SU-DHL-6 (cell line): ENCODE measurements at regions not wholly inside any gene's neighbourhood (a gene's known extent, or its start where the extent isn't known, plus 50 kb on each side); places are given as distances from the start of the nearest gene placed in this dataset.
"Not testable (repeated sequence)": the region's sequence is repeated elsewhere in the genome, so short reads cannot be mapped to it uniquely, and the experiment has no call there.

Experiments used
- H2AFZ ChIP-seq: fragments of 200-600 bp; sonication (generic); 2 replicates; pipeline ENCODE4 v1.6.1; 2014; ENCODE audit warnings: low read depth, mild to moderate bottlenecking, moderate library complexity, mixed read lengths, antibody characterized with exemption, low read length; ENCODE audit not compliant: severe bottlenecking
- H3F3A ChIP-seq: fragments of 200-600 bp; shearing (Covaris generic); 2 replicates; pipeline ENCODE4 v1.6.0; 2016; ENCODE audit warnings: antibody characterized with exemption, mild to moderate bottlenecking; ENCODE audit not compliant: insufficient read depth
- H3K27ac ChIP-seq: fragments of 200-600 bp; sonication (generic); 2 replicates; pipeline ENCODE4 v1.5.1; 2016; ENCODE audit warnings: low read depth, mild to moderate bottlenecking, low read length, moderate library complexity, mixed read lengths
- H3K27me3 ChIP-seq: fragments of 200-600 bp; sonication (generic), shearing (Covaris generic); 2 replicates; pipeline ENCODE4 v1.6.0; 2014; ENCODE audit warnings: mild to moderate bottlenecking, low read length
- H3K36me3 ChIP-seq: fragments of 200-600 bp; sonication (generic); 2 replicates; pipeline ENCODE4 v1.6.1; 2014; ENCODE audit warnings: mild to moderate bottlenecking, low read length, mixed read lengths
- H3K4me2 ChIP-seq: fragments of 300-600, 200-600 bp; shearing (Covaris generic), sonication (generic); 2 replicates; pipeline ENCODE4 v1.6.0; 2014; ENCODE audit warnings: low read length, low read depth, mild to moderate bottlenecking; ENCODE audit not compliant: poor library complexity, severe bottlenecking
- H3K4me3 ChIP-seq: fragments of 200-600 bp; sonication (generic); 2 replicates; pipeline ENCODE4 v1.5.1; 2014; ENCODE audit warnings: antibody characterized with exemption, low read length, mild to moderate bottlenecking, mixed read lengths; ENCODE audit not compliant: insufficient read depth, poor library complexity, severe bottlenecking
- H3K79me2 ChIP-seq: fragments of 200-600 bp; sonication (generic); 2 replicates; pipeline ENCODE4 v1.6.1; 2014; ENCODE audit warnings: mild to moderate bottlenecking, low read length, moderate library complexity; ENCODE audit not compliant: insufficient read depth
- H3K9ac ChIP-seq: fragments of 200-600 bp; sonication (generic); 2 replicates; pipeline ENCODE4 v1.7.0; 2014; ENCODE audit warnings: mild to moderate bottlenecking, low read length
- H3K9me2 ChIP-seq: fragments of 200-600 bp; sonication (generic); replicated peaks from 2 replicates; pipeline ENCODE4 v1.6.1; 2014; ENCODE audit warnings: low read length; ENCODE audit not compliant: insufficient read depth
- H3K9me3 ChIP-seq: fragments of 200-600 bp; sonication (generic); 2 replicates; pipeline ENCODE4 v1.6.1; 2014; ENCODE audit warnings: low read length, mixed read lengths; ENCODE audit not compliant: insufficient read depth
- H4K20me1 ChIP-seq: fragments of 200-600 bp; sonication (generic); 2 replicates; pipeline ENCODE4 v1.6.1; 2014; ENCODE audit warnings: low read depth, mild to moderate bottlenecking, antibody characterized with exemption, low read length, moderate library complexity, mixed read lengths
- EZH2phosphoT487 ChIP-seq: fragments of 200-600 bp; sonication (generic), shearing (Covaris generic); conservative IDR thresholded peaks from 2 replicates; pipeline ENCODE4 v1.6.1; 2018; ENCODE audit warnings: mild to moderate bottlenecking, antibody characterized with exemption, low read length, moderate library complexity, mixed read lengths
- TF ChIP-seq, protein P1 (sequence below): fragments of 200-600 bp; sonication (generic); IDR thresholded peaks from one replicate; pipeline ENCODE4 v1.5.1; 2017; ENCODE audit warnings: antibody characterized with exemption, mild to moderate bottlenecking, low read length, moderate library complexity; ENCODE audit not compliant: insufficient read depth, poor library complexity, severe bottlenecking

DNA sequence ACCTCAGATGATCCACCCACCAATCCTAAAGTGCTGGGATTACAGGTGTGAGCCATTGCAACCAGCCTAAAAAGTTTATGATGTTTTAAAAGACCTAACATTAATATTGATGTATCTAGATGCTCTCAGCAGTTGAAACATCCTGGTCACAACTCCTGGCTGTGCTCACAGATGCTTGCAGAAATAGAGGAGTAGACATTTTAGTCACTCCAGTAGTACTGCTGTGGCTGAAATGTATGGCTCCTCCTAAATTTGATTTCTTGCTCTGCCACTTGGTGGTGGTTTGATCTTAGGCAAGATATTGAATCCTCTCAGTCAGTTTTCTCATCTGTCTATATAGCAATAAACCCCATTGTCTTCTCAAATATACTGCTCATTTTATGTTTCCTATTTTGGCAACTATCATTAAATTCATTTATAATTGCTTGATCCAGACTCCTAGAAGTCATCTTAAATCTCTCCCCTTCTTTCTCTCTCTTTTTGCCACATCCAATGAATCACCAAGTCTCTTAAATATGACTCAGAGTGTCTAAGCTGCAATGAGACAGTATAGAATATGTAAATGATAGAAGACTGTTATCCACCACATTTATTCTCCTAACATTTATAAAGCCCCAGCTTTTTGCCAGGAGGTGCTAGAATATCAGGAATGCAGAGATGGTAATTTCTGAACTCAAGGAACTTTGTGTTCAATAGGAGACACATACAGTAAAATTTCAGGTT is 78.1 kb upstream of the NRBF2 start:
- no peak for TF ChIP-seq EZH2phosphoT487
- TF ChIP-seq, protein P1, sequence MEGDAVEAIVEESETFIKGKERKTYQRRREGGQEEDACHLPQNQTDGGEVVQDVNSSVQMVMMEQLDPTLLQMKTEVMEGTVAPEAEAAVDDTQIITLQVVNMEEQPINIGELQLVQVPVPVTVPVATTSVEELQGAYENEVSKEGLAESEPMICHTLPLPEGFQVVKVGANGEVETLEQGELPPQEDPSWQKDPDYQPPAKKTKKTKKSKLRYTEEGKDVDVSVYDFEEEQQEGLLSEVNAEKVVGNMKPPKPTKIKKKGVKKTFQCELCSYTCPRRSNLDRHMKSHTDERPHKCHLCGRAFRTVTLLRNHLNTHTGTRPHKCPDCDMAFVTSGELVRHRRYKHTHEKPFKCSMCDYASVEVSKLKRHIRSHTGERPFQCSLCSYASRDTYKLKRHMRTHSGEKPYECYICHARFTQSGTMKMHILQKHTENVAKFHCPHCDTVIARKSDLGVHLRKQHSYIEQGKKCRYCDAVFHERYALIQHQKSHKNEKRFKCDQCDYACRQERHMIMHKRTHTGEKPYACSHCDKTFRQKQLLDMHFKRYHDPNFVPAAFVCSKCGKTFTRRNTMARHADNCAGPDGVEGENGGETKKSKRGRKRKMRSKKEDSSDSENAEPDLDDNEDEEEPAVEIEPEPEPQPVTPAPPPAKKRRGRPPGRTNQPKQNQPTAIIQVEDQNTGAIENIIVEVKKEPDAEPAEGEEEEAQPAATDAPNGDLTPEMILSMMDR: no peak
- no peaks in the 10 kb centered on the region for H3K9me2 ChIP-seq
- no peaks in the 10 kb centered on the region for H3K36me3 ChIP-seq
- no peak overlapping the region for H3K27ac ChIP-seq
- H3K4me3 ChIP-seq: no peak overlapping the region
- H3K4me2 ChIP-seq: no peak overlapping the region
- no peaks in the 10 kb centered on the region for H3K9me3 ChIP-seq
- H3K27me3 ChIP-seq: peaks cover 2% of the 10 kb centered on the region; the same call in 1 of the 2 replicates
- no peak overlapping the region for H3K9ac ChIP-seq
- H3F3A ChIP-seq: no peaks in the 10 kb centered on the region
- no peak overlapping the region for H2AFZ ChIP-seq
- no peaks in the 10 kb centered on the region for H3K79me2 ChIP-seq
- H4K20me1 ChIP-seq: no peaks in the 10 kb centered on the region

DNA sequence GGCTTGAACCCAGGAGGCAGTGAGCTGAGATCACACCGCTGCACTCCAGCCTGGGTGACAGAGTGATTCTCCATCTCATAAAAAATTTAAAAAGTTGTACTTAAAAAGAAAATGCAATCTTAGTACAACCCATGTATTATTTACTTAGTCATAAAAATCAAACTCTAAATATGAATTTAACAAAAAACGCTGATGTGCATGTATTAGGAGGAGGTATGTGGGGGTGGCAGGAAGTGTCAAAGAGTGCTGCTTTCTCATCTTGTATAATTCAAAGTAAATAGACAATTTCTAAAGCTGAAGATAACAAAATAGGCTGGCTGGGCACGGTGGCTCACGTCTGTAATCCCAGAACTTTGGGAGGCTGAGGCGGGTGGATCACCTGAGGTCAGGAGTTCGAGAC is 81.0 kb upstream of the NRBF2 start:
- TF ChIP-seq, protein P1: no peak
- no peak for TF ChIP-seq EZH2phosphoT487
- Histone ChIP-seq H3F3A (no peaks in the 10 kb centered on the region), H3K4me3 (no peak overlapping the region), H4K20me1 (no peaks in the 10 kb centered on the region), H3K9ac (no peak overlapping the region), H2AFZ (no peak overlapping the region), H3K36me3 (no peaks in the 10 kb centered on the region), H3K9me3 (no peaks in the 10 kb centered on the region), H3K9me2 (no peaks in the 10 kb centered on the region), H3K79me2 (no peaks in the 10 kb centered on the region), H3K27ac (no peak overlapping the region), H3K4me2 (no peak overlapping the region), H3K27me3 (peaks cover 2% of the 10 kb centered on the region; the same call in 1 of the 2 replicates)

DNA sequence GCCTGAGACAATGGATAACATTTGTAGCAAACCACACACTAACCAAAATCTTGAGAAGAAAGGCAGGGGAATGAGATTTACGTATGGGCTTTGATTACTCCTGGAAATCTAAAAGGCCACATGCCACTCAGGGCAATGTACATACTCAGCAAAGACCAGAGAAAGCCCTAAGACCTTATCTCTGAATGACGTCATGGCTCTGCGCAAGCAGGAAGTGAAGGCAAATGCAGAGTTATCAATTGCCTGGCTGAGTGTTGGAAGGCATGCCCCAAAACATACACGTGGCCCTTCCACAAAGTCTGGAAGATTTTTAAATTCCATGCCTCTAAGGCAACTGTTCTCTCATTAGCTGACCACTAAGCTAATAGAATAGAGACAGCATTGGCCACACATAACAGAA is 90.9 kb upstream of the NRBF2 start:
- H2AFZ ChIP-seq: no peak overlapping the region
- TF ChIP-seq, protein P1: no peak
- no peak for TF ChIP-seq EZH2phosphoT487

DNA sequence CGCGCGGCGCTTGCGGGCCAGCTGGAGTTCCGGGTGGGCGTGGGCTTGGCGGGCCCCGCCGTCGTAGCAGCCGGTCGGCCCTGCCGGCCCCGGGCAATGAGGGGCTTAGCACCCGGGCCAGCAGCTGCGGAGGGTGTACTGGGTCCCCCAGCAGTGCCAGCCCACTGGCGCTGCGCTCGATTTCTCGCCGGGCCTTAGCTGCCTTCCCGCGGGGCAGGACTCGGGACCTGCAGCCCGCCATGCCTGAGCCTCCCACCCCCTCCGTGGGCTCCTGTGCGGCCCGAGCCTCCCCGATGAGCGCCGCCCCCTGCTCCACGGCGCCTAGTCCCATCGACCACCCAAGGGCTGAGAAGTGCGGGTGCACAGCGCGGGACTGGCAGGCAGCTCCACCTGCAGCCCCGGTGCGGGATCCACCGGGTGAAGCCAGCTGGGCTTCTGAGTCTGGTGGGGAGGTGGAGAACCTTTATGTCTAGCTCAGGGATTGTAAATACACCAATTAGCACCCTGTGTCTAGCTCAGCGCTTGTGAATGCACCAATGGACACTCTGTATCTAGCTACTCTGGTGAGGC is 99.4 kb upstream of the NRBF2 start:
- not testable (repeated sequence) for H3K36me3 ChIP-seq, H3K4me3 ChIP-seq, H3K9me2 ChIP-seq, H3K9ac ChIP-seq, H3K27me3 ChIP-seq, H3K4me2 ChIP-seq, H3K79me2 ChIP-seq, H4K20me1 ChIP-seq, H2AFZ ChIP-seq, H3K27ac ChIP-seq, H3F3A ChIP-seq, H3K9me3 ChIP-seq

More for the DNA sequence above, 90.9 kb upstream of the NRBF2 start:
- Histone ChIP-seq H3K36me3 (no peaks in the 10 kb centered on the region), H3K27me3 (no peaks in the 10 kb centered on the region), H4K20me1 (no peaks in the 10 kb centered on the region), H3K4me2 (no peak overlapping the region), H3K9ac (no peak overlapping the region), H3K79me2 (no peaks in the 10 kb centered on the region), H3K9me3 (no peaks in the 10 kb centered on the region), H3K4me3 (no peak overlapping the region), H3K9me2 (no peaks in the 10 kb centered on the region), H3F3A (no peaks in the 10 kb centered on the region), H3K27ac (no peak overlapping the region)
